Activated naive CD4-positive, alpha-beta T cell treated with anti-CD3 and anti-CD28 coated beads for 36 hours (primary cell): ENCODE measurements at regions not wholly inside any gene's neighbourhood (a gene's known extent, or its start where the extent isn't known, plus 50 kb on each side); places are given as distances from the start of the nearest gene placed in this dataset.
"Not testable (repeated sequence)": the region's sequence is repeated elsewhere in the genome, so short reads cannot be mapped to it uniquely, and the experiment has no call there.

Experiments used
- CTCF ChIA-PET: fragments of 350-600 bp; sonication (Branson Sonifier 250); formaldehyde crosslinking; loops from one replicate; lab custom pipeline; 2021; ENCODE audit warnings: antibody characterized with exemption; lab: Charles Lee
- DNase-seq: peaks from one replicate; pipeline ENCODE4 v3.0.0-alpha.2; 2020
- H3K27ac Mint-ChIP-seq: one replicate; pipeline ENCODE4 v1.8.0; 2021; ENCODE audit warnings: mild to moderate bottlenecking, mixed read lengths
- H3K27me3 Mint-ChIP-seq: one replicate; pipeline ENCODE4 v1.8.0; 2021; ENCODE audit warnings: low read depth, mixed read lengths
- H3K36me3 Mint-ChIP-seq: one replicate; pipeline ENCODE4 v1.8.0; 2021; ENCODE audit warnings: low read depth, mixed read lengths
- H3K4me1 Mint-ChIP-seq: one replicate; pipeline ENCODE4 v1.8.0; 2021; ENCODE audit warnings: low read depth, mixed read lengths
- H3K4me3 Mint-ChIP-seq: one replicate; pipeline ENCODE4 v1.8.0; 2021; ENCODE audit warnings: mild to moderate bottlenecking, moderate library complexity, mixed read lengths
- H3K9me3 Mint-ChIP-seq: one replicate; pipeline ENCODE4 v1.8.0; 2021; ENCODE audit warnings: mixed read lengths
- intact Hi-C: fragments of 100-400 bp; cut with micrococcal nuclease; formaldehyde crosslinking; loops from one replicate; pipeline ENCODE4 v1.15.1; 2023

DNA sequence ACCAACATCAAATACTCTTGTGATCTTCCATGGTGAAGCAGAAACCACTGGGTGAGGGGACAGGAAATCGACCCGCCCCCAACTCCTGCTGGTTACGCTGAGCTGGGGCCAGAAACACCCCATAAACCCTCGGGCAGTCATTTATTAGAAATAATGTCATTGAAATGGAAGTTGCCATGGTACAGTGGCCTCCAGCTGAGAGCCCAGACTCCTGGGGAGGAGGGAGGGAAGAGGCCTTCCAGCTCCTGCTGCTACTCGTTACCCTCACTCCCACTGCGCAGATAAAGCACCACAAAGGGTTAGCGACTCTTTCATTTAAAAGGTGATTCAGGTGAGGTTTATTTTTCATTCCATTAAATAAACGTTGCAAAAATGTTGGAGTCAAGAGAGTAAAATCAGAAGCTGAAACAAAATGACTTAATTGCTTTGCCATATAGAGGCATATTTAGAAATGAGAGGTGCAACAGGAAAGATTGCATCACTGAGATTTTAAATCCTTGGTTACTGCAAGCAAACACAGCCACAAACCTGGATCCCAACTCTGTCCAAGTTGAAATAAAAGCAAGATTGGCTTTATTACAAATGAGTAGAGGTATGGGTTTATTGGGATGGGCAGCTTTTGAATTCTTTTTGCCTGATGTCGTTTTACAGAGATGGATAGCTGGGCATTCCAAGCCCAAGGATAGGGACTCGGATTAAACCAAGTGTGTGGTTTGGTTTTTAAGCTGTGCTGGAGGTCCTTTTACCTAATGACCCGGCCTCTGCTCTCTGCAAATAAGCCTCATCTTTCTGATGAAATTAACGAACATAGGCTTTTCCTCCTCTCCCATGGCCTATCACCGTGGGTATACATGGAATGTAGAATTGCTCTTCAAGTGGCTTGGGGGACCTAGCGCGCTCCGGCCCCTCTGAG, 92.0 kb downstream of the LYZL1 start:
- not testable (repeated sequence) for H3K9me3 Mint-ChIP-seq

GRCh38 chr10:29386342-29386999, 97.6 kb downstream of the LYZL1 start:
- CTCF ChIA-PET, result interaction anchor here (0.6 to 4.9 kb wide), 13 partner anchors 10 to 1851 kb away, joined by 3 to 45 read pairs (median 4); no protein-coding TSS in a partner anchor
- peaks cover 4% of the 10 kb centered on the region for H3K27me3 Mint-ChIP-seq
- intact Hi-C loops, result loop anchor here (1.0 to 10.0 kb wide), 5 partner anchors 63 to 348 kb away; no protein-coding TSS in a partner anchor

More for the DNA sequence above, 92.0 kb downstream of the LYZL1 start:
- intact Hi-C loops, result loop anchor here (10.0 kb wide), 1 partner anchor 354 kb away; no protein-coding TSS in a partner anchor
- H3K4me3 Mint-ChIP-seq, H3K27me3 Mint-ChIP-seq, CTCF ChIA-PET, DNase-seq, H3K36me3 Mint-ChIP-seq, H3K4me1 Mint-ChIP-seq, H3K27ac Mint-ChIP-seq: not testable (repeated sequence)

GRCh38 chr10:29387269-29387668, 98.4 kb downstream of the LYZL1 start:
- intact Hi-C loops, result loop anchor here (5.0 to 10.0 kb wide), 3 partner anchors 125 to 348 kb away; no protein-coding TSS in a partner anchor
- Mint-ChIP-seq H3K9me3 (no peaks in the 10 kb centered on the region), H3K4me3 (no peak overlapping the region), H3K27ac (no peak overlapping the region), H3K36me3 (no peaks in the 10 kb centered on the region), H3K27me3 (peaks cover 4% of the 10 kb centered on the region), H3K4me1 (no peaks in the 10 kb centered on the region)
- DNase-seq, result no peak
- CTCF ChIA-PET, result interaction anchor here (0.6 to 4.9 kb wide), 5 partner anchors 17 to 590 kb away, joined by 3 to 45 read pairs (median 6); no protein-coding TSS in a partner anchor

More at GRCh38 chr10:29386342-29386999, 97.6 kb downstream of the LYZL1 start:
- Mint-ChIP-seq H3K9me3 (no peaks in the 10 kb centered on the region), H3K4me1 (no peaks in the 10 kb centered on the region), H3K27ac (no peak overlapping the region), H3K36me3 (no peaks in the 10 kb centered on the region), H3K4me3 (no peak overlapping the region)
- peak; percentile 11 for DNase-seq

- intact Hi-C loops, result loop anchor here (5.0 to 10.0 kb wide), 3 partner anchors 124 to 347 kb away; no protein-coding TSS in a partner anchor
- not testable (repeated sequence) for H3K36me3 Mint-ChIP-seq, H3K4me3 Mint-ChIP-seq, H3K4me1 Mint-ChIP-seq, H3K27me3 Mint-ChIP-seq, H3K9me3 Mint-ChIP-seq, H3K27ac Mint-ChIP-seq, DNase-seq
- CTCF ChIA-PET, result interaction anchor here (0.6 to 4.9 kb wide), 4 partner anchors 18 to 634 kb away, joined by 3 to 45 read pairs (median 7); no protein-coding TSS in a partner anchor
Observed at GRCh38 chr10:29388112-29388511, 99.2 kb downstream of the LYZL1 start.

DNA sequence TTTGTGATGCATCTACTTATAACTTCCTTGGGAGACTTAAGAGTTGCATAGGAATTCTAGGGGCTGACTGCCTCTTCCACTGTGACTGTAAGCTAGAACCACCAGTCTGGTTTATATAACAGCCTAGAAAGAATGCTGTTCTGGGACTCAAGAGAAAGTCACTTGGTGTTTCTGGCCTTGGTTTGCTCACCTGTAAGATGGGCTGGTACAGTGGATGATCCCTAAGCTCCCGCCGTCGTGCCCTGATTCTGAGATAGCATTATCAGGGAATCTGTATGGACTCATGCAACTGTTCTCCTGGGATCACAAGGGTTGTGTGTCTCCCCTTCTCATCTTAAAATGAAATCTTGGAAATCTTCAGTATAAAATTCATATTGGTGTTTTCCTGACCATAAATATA, 100.6 kb downstream of the LYZL1 start:
- no peak for DNase-seq
- Mint-ChIP-seq H3K9me3 (no peaks in the 10 kb centered on the region), H3K36me3 (no peaks in the 10 kb centered on the region), H3K4me1 (no peaks in the 10 kb centered on the region), H3K27me3 (peaks cover 3% of the 10 kb centered on the region), H3K27ac (no peak overlapping the region), H3K4me3 (no peak overlapping the region)
- intact Hi-C loops, result loop anchor here (5.0 to 10.0 kb wide), 3 partner anchors 123 to 345 kb away; no protein-coding TSS in a partner anchor
- CTCF ChIA-PET, result interaction anchor here (0.6 to 2.1 kb wide), 6 partner anchors 12 to 366 kb away, joined by 3 to 6 read pairs (median 4); no protein-coding TSS in a partner anchor

DNA sequence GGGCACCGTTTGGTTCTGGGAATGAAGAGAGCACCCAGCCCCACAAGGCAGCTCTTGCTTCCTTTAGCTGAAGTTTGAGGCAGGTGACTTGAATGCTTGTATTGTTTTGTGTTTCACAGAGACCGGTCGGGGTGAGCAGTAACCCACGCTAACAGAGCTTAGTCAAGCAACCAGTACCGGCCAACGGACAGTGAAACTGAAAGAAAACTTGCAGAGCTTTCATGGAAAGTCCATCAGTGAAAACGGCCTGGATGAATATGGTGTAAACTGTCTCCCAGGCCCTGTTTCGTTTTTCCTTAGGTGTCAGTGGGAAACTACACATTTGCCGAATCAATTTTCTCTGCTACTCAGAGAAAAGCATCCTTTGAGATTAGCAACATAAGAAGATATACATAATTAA, 101.1 kb downstream of the LYZL1 start:
- intact Hi-C loops, result loop anchor here (5.0 to 10.0 kb wide), 3 partner anchors 122 to 345 kb away; no protein-coding TSS in a partner anchor
- Mint-ChIP-seq H3K36me3 (no peaks in the 10 kb centered on the region), H3K4me3 (no peak overlapping the region), H3K9me3 (no peaks in the 10 kb centered on the region), H3K27me3 (peaks cover 2% of the 10 kb centered on the region), H3K27ac (no peak overlapping the region), H3K4me1 (no peaks in the 10 kb centered on the region)
- CTCF ChIA-PET, result interaction anchor here (0.6 to 0.9 kb wide), 3 partner anchors 13 to 365 kb away, joined by 3 to 6 read pairs (median 4); no protein-coding TSS in a partner anchor
- DNase-seq, result no peak

- CTCF ChIA-PET, result interaction anchor here (0.6 to 1.9 kb wide), 12 partner anchors 14 to 731 kb away, joined by 3 to 15 read pairs (median 4); no protein-coding TSS in a partner anchor
- H3K27ac Mint-ChIP-seq, result no peak overlapping the region
- H3K4me1 Mint-ChIP-seq, result no peaks in the 10 kb centered on the region
- H3K4me3 Mint-ChIP-seq, result no peak overlapping the region
- H3K9me3 Mint-ChIP-seq, result no peaks in the 10 kb centered on the region
- intact Hi-C loops, result no loop called here
- peak; percentile 58 for DNase-seq
- no peaks in the 10 kb centered on the region for H3K27me3 Mint-ChIP-seq
- H3K36me3 Mint-ChIP-seq, result no peaks in the 10 kb centered on the region
Observed at GRCh38 chr10:29392376-29393021, 103.6 kb downstream of the LYZL1 start.

DNA sequence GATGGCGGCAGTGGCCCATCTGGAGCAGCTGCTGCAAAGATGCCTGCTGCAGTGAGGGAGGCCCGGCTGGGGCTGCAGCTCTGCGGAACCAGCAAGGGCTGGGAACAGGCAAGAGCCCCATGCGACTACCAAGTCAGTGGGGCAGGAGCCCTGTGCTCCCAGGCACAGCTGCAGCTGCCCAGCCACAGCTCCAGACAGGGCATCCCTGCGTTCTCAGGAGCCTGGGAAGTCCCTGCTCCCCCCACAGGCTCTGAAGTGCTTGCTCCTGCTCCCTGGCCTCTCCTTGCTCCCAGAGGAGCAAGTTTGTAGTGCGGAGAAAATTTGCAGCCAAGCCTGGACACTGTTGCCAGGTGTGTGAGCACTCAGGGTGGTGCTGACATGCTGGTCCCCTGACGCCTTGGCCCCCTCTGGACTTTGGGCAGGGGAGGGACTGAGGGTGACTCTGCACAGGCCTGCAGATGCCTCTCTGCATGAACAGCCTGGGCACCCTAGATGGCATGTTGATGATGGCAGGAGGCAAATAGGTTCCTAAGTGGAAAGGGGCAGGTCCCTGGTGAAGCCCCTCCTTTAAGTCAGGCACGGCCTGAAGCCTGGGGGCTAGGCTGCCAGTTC, 105.6 kb downstream of the LYZL1 start:
- H3K27ac Mint-ChIP-seq, result no peak overlapping the region
- H3K36me3 Mint-ChIP-seq, result no peaks in the 10 kb centered on the region
- intact Hi-C loops, result no loop called here
- no peak overlapping the region for H3K4me3 Mint-ChIP-seq
- no peaks in the 10 kb centered on the region for H3K27me3 Mint-ChIP-seq
- CTCF ChIA-PET, result no interaction called here
- no peaks in the 10 kb centered on the region for H3K9me3 Mint-ChIP-seq
- DNase-seq, result no peak
- H3K4me1 Mint-ChIP-seq, result no peaks in the 10 kb centered on the region

DNA sequence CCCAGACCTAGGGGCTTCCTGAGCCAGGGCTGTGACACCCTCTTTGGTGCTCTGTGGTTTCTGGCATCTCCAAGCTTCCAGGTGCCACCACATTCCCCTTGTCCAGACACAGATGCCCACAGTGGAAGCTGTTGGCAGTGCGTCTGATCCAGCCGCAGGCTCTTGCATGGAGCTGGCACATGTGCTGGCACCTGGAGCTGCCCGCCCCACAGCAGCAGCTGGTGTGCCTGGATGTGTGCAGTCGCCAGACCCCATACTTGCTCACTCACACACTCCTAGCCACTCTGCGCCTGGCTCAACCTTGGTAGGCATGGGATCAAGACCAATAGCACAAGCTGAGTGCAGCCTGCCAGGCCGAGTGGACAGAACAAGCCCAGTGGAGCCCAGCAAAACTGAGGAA, 106.5 kb downstream of the LYZL1 start:
- no peaks in the 10 kb centered on the region for H3K36me3 Mint-ChIP-seq
- no peak for DNase-seq
- CTCF ChIA-PET, result interaction anchor here (1.1 kb wide), 1 partner anchor 29 kb away, joined by 3 read pairs; no protein-coding TSS in a partner anchor
- no peaks in the 10 kb centered on the region for H3K27me3 Mint-ChIP-seq
- no peaks in the 10 kb centered on the region for H3K9me3 Mint-ChIP-seq
- H3K27ac Mint-ChIP-seq, result no peak overlapping the region
- H3K4me3 Mint-ChIP-seq, result no peak overlapping the region
- H3K4me1 Mint-ChIP-seq, result no peaks in the 10 kb centered on the region
- intact Hi-C loops, result no loop called here

DNA sequence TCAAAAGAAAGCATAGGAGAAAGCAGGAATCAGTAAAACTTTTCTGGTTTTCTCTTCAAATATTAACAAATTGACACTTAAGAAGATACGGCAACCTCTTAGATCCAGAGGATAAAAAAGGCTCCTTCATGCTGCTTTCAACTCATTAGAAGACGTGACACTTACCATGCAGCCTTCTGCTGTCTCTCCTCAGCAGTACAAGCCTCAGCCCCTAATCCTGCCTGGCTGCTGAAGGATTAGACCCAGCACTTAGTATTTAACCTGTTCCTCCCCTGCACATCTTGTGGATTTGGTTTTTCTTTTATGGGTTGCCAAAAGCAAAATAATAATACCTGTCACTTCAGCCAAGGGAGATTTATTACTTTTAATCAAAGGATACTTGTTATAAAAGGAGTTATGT, 108.4 kb downstream of the LYZL1 start:
- Mint-ChIP-seq H3K4me3 (no peak overlapping the region), H3K36me3 (no peaks in the 10 kb centered on the region), H3K4me1 (no peaks in the 10 kb centered on the region), H3K27me3 (no peaks in the 10 kb centered on the region), H3K27ac (no peak overlapping the region), H3K9me3 (peaks cover 1% of the 10 kb centered on the region)
- CTCF ChIA-PET, result no interaction called here
- no peak for DNase-seq
- intact Hi-C loops, result no loop called here

DNA sequence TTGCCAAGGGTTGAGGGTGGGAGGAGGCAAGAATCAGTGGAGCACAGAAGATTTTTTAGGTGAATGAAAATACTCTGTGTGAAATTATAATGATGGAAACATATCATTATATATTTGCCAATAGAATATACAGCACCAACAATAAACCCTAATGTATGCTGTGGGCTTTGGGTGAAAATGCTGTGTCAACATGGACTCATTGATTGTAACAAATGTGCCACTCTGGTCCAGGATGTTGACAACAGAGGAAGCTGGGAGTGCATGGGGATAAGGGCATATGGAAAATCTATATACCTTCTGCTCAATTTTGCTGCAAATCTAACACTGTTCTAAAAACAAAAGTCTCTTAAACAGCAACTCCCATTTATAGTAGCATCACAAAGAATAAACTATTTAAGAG, 114.3 kb downstream of the LYZL1 start:
- Mint-ChIP-seq H3K27ac (no peak overlapping the region), H3K9me3 (peaks cover 9% of the 10 kb centered on the region), H3K27me3 (no peaks in the 10 kb centered on the region), H3K4me1 (no peaks in the 10 kb centered on the region), H3K36me3 (peaks cover 4% of the 10 kb centered on the region), H3K4me3 (no peak overlapping the region)
- CTCF ChIA-PET, result interaction anchor here (1.1 to 2.2 kb wide), 2 partner anchors 14 to 94 kb away, joined by 3 to 4 read pairs; no protein-coding TSS in a partner anchor
- intact Hi-C loops, result loop anchor here (10.0 kb wide), 1 partner anchor 728 kb away; the partner anchor contains the start of gene BAMBI
- no peak for DNase-seq
